GM19239 (cell line): ENCODE measurements at regions not wholly inside any gene's neighbourhood (a gene's known extent, or its start where the extent isn't known, plus 50 kb on each side); places are given as distances from the start of the nearest gene placed in this dataset.

Source experiments
- DNase-seq: peaks from one replicate; pipeline ENCODE4 v3.0.0; 2011; ENCODE audit warnings: low spot score; ENCODE audit not compliant: insufficient read length
- FAIRE-seq: peaks from 2 replicates; lab custom pipeline; 2011; peaks lifted over from hg19 to GRCh38; lab: Jason Lieb, UNC

- FAIRE-seq (peak; percentile 56), DNase-seq (peak; percentile 22)
Measured at GRCh38 chr2:12177455-12178288, 431.2 kb downstream of the LPIN1 start.

- no peak for FAIRE-seq
- no peak for DNase-seq
Measured at GRCh38 chr2:12178289-12179080, 432.1 kb downstream of the LPIN1 start.

- no peak for DNase-seq
- FAIRE-seq: no peak
Measured at GRCh38 chr2:12180031-12180430, 433.6 kb downstream of the LPIN1 start.

GRCh38 chr2:12183032-12183645 lies 436.7 kb downstream of the LPIN1 start:
- FAIRE-seq: no peak
- no peak for DNase-seq

GRCh38 chr2:12192762-12193161 lies 446.3 kb downstream of the LPIN1 start:
- no peak for DNase-seq
- FAIRE-seq: no peak

- DNase-seq: no peak
- FAIRE-seq: no peak
Measured at GRCh38 chr2:12194968-12195367, 448.5 kb downstream of the LPIN1 start.

GRCh38 chr2:12196495-12196894 lies 450.1 kb downstream of the LPIN1 start:
- DNase-seq (no peak), FAIRE-seq (no peak)

GRCh38 chr2:12197133-12197532 lies 450.7 kb downstream of the LPIN1 start:
- FAIRE-seq: no peak
- DNase-seq: no peak

- FAIRE-seq (no peak), DNase-seq (no peak)
Measured at GRCh38 chr2:12199491-12200211, 453.2 kb downstream of the LPIN1 start.

- DNase-seq: no peak
- FAIRE-seq: no peak
Measured at GRCh38 chr2:12201369-12201768, 454.9 kb downstream of the LPIN1 start.

GRCh38 chr2:12202313-12203075 lies 456.1 kb downstream of the LPIN1 start:
- no peak for DNase-seq
- no peak for FAIRE-seq

- FAIRE-seq (no peak), DNase-seq (no peak)
Measured at GRCh38 chr2:12203528-12203927, 457.1 kb downstream of the LPIN1 start.

- FAIRE-seq (no peak), DNase-seq (no peak)
Measured at GRCh38 chr2:12205086-12205485, 458.7 kb downstream of the LPIN1 start.

- FAIRE-seq: no peak
- no peak for DNase-seq
Measured at GRCh38 chr2:12207491-12207890, 461.1 kb downstream of the LPIN1 start.

GRCh38 chr2:12210016-12210933 lies 463.8 kb downstream of the LPIN1 start:
- DNase-seq: no peak
- no peak for FAIRE-seq

GRCh38 chr2:12211326-12212175 lies 465.1 kb downstream of the LPIN1 start:
- DNase-seq (no peak), FAIRE-seq (no peak)

- no peak for DNase-seq
- no peak for FAIRE-seq
Measured at GRCh38 chr2:12212841-12213597, 466.6 kb downstream of the LPIN1 start.
